GM19043 (cell line): ENCODE measurements at regions not wholly inside any gene's neighbourhood (a gene's known extent, or its start where the extent isn't known, plus 50 kb on each side); places are given as distances from the start of the nearest gene placed in this dataset.

Experiments
- ATAC-seq: cut with Tn5 transposase; IDR thresholded peaks from one replicate; pipeline ENCODE4 v1.9.1; 2021; ENCODE audit warnings: low read depth; ENCODE audit not compliant: unreplicated experiment

DNA sequence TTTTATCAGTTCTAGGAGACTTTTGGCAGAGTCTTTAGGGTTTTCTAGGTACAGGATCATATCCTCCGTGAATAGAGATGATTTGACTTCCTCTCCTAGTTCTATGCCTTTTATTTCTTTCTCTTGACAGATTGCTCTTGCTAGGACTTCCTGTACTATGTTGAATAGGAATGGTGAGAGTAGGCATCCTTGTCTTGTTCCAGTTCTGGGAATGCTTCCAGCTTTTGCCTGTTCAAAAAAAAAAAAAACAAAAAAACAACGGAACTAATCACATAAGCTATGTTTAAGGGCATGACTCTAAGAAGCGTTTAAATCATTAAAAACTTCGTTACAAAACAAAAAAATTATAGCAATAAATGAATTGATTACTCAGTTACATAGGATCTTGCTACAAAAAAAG lies 145.7 kb downstream of the NUP35 start:
- ATAC-seq = no peak

DNA sequence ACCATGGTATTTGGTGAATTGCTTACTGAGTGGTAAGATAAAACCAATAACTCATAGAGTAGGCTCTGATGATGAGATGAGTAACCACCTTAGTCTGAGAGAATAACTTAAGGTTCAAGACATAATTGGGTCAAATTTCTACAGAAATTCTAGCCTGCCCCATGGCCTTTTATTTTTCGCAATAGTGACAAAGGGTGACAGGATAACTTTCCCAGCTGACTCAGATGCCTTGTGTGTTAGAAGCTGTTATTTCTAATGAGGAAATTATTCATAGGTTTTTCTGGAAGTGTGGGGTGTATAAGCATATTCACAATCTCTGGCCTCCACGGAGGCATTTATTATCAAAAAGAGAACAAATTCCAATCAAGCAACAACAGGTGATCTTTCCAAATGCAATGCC lies 159.0 kb downstream of the NUP35 start:
- no peak for ATAC-seq

DNA sequence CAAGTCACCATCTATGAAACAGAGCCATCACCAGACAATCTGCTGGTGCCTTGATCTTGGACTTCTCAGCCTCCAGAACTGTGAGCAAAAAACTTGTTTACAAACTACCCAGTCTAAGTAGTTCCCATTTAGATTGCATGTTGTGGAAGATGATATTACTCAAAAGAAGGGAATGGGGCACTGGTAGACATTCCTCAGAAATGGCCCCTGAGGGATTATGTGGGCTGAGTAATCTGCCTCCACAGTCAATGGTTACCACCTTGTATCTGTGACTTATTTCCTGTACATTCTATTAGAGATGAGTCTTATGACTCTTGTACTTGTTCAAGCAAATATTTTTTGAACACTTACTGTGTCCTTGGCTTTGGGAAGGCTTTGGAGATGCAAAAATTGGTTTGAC lies 160.4 kb downstream of the NUP35 start:
- no peak for ATAC-seq

DNA sequence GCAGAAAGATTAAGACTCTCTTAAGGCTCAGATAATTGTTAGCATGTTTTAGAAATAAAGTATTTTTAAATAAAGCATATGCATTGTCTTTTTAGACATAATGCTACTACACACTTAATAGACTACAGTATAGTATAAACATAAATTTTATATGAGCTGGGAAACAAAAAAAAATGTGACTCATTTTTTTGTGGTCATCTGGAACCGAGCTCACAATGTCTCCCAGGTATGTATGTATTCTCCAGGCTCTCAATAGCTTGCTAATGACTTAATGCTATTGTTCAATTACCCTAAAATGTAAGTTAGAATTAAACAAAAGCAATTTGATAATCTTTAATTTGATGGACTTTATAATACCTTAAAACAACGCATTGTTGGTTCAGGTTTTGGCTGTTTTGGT lies 167.2 kb downstream of the NUP35 start:
- no peak for ATAC-seq

DNA sequence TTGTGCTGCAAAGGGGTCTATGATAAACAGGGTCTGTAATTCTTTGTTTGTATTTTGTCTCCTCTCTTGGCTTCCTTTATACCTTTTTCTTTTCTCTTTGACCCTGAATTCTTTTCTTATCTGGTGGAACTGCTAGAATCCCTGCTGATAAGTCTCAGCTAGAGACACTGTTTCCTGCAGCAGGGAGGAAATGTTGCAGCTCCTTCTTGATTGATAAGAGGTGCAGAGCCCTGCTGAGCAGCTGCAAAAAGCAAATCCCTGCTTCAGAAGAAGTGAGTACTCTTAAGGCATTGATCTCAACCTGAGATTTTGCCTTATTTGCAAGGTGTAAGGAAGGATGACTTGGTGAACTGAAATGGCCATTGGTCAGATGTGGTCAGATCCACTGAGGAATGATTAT lies 167.8 kb downstream of the NUP35 start:
- no peak for ATAC-seq

DNA sequence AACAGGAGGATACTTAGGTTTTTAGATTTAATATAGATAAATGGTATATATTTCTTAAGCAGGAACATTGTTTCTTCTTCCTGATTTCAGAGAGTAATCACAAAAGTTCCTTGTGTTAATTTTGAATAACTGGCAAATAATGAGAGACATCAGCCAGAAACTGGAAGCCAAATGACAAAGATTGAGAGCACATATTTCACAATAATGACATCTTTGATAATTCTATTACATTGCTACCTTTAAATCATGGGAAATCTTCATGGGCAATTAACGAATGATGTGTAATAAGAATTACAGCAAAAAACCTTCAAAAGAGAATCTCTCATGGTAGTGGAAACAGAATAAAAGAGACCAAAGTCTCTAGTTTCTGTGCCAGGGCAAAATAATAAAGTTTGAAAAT lies 215.1 kb downstream of the NUP35 start:
- ATAC-seq = no peak

DNA sequence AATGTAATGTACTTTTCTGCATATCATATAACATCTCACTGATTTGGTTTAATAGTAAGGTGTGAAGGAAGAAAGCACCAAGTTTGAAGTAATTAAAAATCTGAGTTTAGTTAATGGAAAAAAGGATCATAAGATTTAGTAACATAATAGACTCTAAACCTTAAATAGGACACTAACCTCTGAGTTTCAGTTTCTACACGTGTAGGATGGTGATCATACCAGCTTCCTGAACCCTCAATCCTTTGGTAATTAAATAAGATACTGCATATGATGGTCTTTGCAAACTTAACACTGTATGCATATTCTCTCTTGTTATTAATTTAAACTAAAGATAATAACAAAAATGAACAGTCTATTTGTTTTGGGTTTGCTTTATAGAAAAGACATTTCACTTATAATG lies 216.8 kb downstream of the NUP35 start:
- ATAC-seq = no peak

DNA sequence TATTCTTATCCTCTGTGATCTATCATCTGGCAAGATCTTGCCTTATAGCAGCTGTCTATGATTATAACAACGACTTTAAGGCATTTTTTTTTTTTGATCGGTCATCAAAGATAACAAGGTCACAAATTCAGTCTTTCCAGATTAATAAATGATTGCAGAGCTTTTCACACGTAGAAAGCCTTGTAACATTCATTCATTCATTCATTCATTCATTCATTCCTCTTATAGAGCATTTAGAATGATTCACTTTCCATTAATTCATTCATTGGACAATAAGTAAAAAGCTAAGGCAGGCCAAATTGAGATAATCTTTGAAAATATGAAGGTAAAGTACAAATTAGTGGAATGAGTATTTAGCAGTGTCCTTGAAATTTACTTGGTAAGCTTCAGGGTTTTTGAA lies 223.7 kb downstream of the NUP35 start:
- no peak for ATAC-seq

DNA sequence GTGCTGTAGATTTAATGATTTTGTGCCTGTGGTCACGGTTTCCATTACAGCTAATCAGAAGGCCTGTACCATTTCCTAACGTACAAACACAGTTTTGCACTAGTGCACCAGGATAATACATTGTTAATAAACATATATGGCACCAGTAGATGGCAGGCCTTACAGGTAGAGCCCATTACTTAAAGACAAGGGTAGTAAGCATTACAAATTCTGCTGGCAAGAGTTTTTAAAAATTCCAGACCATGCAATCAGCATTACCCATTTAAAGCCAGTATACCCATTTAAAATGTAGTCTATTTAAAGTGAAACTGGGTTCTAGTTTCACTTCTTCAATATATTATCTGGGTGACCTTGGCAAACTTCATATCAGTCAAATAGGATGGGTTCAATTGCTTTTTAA lies 224.2 kb downstream of the NUP35 start:
- ATAC-seq = peak; percentile 55

DNA sequence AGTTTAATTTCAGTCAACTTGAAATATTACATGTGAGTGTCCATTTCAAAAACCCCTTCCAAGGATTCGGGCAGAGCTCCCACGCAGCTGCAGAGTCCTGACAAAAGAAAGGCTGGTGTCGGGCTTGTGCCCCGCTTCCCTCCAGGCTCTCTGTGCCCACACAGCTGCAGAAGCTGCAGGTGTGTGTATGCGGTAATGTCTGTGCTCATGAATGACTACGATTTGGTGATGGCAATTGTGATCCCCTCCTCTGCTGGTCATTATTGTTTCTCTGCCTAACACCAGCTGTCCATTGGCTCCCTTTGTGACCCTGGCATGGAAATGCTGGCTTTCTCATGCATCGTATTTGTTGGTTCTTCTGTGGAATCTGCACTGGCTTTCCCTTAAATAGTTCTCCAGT lies 224.8 kb downstream of the NUP35 start:
- ATAC-seq = no peak

DNA sequence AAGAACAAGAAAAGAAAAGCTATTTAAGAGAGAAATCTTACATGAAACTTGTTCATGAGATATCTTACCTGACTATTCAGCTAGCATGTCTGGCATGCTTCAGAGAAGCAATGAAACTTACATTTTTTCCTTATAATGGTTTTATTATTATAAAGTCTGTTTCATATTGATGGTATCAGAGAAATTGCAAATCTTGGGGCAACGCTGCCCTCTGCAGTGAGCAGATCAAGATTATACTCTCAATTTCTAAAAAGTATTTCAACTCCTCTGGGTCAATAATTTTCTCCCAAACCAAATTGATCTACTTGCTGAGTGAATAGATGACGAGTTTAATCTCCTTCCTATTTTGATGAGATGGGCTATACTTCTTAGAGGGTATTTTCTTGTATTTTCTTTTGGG lies 235.6 kb downstream of the NUP35 start:
- ATAC-seq = no peak

DNA sequence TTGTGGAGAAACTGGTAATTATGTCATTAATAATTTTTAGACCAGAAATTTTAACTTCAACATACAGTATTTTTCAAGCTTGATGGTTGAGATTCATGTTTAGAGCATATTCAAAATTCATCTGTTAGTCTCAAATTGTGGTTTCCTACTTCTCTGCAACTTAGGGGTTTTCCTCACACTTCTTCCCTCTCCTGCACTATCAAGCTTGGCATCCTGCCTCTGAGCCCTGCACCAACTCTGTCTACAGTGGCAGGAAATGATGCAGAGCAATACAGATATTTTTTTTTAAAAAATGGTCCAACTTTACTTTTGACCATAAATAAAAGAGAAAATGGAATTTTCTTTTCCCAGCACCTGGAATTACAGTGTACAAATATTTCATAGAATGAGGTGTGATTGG lies 247.3 kb downstream of the NUP35 start:
- ATAC-seq = no peak

DNA sequence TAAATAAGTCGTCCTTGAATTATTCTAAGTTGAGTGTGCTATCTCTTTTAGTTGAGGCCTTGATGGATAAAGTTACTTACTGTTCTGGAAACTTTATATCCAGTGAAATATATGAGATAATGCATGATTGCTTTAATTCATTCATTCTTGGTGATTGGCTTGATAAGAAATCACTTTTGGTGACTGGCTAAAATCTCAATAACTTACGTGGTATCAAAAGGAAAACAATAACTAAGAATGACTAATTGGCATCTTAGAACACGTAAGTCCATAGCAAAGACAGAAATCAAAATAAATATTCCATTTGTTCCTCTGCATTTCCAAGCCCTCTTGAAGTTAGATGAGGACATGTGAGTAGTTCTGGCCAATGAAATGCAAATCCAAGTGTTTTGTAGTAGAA lies 251.6 kb downstream of the NUP35 start:
- no peak for ATAC-seq

DNA sequence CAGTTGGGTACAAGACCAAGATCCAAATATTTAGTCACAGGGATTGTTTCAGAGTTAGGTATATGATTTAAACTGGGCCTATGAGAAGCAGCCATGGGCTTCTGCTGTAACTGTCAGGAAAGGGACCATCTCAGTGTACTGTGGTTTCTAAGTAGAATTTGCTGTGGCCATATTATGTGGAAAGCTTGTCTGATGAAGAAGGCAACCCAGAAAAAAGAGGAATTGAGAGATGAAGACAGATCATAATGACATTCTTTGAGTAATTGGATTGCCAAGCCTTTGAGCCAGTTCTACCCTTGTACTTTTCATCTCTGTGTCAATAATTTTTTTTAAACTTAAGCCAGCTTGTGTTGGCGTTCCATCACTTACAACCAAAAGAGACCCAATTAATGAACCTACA lies 259.6 kb downstream of the NUP35 start:
- ATAC-seq = no peak

DNA sequence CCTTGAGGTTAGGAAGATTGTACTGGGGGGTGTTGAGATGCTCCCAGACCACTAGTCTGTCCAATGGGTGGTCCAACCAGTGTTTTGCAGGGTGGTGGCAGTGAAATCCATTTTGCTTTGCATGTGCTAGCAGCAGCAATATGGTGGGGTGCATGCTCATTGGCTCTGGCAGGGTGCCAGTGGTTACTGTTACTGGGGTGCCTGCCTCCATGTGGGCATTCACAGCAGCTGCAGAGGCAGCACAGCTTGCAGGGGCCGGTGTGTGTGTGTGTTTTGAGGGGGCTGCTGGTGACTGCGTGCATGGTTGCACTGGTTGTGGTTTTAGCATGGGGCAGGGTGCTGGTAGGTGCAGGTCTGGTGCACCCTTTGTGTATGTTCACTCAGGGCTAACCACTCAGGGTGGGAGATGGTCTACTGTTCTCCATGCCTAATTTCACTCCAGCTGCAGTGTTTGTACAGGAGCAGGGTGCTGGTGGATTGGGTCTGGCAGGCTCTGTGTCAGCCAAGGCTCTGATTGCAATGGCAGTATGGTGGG lies 265.4 kb downstream of the NUP35 start:
- ATAC-seq = no peak

DNA sequence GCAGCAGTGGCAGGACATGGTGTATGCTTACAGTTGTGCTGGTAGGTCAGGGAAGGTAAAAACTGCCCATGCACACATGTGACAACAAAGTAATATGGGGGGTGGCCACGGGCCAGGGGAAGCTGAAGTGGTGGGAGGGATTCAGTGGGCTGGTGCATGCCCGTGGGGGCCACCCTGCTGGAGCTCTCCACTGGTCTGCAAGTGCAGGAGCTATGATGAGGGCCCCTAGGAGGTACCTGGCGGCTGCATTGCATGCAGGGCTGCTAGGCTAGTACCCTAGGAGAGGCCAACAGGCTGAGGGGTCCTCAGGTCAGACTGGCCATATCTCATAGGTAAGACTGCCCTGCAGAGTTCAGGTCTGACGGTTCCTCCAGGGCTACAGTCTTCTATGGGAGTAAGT lies 265.9 kb downstream of the NUP35 start:
- ATAC-seq = no peak

DNA sequence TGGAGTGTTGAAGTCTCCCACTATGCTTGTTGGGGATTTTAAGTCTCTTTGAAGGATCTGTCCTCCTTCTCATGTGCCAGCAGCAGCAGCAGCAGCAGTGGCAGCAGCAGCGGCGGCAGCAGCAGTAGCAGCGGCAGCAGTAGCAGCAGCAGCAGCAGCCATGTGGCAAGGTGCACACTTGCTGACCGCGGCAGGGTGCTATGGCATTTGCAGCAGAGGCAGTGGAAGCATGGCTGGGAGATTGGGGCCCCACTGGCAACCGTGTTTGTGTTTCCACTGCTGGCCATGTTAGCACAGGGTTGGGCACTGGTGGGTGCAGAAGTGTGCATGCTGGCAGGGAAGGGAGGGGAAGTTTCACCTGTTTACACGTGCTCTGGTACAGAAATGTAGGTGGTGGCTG lies 280.1 kb downstream of the NUP35 start:
- no peak for ATAC-seq

DNA sequence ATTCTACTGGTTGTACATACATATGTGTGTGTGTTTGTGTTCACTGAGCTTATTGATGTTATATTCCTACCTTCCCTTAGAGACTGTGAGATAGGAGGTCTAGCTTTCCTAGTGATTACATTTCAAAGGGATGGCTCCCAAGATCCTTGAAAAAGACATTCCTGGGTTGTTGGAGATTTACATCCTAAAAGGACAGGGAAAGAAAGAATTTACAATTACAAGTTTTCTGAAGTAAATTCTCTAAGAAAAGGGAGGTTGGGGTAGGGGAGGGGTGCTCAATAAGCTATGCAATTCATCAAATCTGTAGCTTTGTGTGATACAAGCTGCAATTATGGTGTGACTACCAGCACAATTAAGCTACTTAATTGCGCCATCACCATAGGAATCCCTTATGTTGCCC lies 284.3 kb downstream of the NUP35 start:
- no peak for ATAC-seq

DNA sequence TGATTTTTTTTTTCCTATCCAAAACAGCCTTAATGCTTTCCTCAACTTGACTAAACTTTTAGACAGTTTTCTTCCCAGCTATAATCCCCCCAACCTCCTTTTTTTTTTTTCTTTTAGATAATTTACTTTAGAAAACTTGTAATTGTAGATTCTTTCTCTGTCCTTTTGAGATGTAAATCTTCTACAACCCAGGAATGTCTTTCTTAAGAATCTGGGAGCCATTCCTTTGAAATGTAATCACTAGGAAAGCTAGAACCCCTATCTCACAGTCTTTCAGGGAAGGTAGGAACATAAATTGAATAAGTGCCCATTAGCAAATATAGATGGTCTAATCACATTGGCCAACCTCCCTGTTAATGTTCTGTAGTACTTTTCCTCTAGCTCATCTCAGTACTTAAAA lies 285.4 kb downstream of the NUP35 start:
- no peak for ATAC-seq

DNA sequence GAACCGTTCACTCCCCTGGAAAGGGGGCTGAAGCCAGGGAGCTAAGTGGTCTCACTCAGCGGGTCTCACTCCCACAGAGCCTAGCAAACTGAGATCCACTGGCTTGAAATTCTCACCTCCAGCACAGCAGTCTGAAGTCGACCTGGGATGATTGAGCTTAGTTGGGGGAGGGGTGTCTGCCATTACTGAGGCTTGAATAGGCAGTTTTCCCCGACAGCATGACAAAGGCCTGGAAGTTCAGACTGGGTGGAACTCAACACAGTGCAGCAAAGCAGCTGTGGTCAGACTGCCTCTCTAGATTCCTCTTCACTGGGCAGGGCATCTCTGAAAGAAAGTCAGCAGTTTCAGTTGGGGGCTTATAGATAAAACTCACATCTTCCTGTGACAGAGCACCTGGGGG lies 292.5 kb downstream of the NUP35 start:
- no peak for ATAC-seq

DNA sequence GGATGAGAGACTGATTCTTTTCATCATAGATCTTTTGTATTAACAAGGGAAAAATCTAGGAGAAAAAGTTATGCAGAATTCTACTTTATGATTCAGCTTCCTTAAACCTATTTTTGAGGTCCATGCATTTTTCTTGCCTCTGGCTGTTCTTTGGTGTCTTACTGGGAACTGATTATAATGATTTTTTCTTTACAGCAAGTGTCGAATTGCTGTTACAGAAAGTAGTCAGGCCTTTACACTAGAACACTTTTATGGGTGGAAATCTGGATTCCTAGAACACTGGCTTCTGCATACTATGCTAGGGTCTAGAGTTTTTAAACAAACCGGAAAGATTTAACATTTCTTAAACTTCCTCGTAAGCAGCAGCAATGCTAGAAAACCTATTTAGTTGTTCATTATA lies 302.6 kb downstream of the NUP35 start:
- ATAC-seq = no peak

DNA sequence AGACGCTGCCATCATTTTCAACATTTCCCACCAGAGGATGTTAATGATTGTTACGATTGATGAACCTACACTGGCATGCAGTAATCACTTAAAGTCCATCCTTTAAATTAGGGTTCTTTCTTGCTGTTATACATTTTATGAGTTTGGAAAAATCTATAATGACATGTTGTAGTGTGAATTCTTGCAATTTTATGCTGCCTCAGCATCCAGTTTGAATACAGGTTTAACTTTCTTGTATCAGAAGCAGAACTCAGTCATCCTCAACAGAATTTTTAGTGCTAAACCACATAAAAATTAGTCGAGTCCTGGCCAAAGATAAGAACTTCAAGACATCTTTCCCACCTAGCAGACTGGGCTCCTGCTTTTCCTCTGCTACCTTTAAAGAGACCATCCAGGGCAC lies 303.3 kb downstream of the NUP35 start:
- ATAC-seq = no peak

DNA sequence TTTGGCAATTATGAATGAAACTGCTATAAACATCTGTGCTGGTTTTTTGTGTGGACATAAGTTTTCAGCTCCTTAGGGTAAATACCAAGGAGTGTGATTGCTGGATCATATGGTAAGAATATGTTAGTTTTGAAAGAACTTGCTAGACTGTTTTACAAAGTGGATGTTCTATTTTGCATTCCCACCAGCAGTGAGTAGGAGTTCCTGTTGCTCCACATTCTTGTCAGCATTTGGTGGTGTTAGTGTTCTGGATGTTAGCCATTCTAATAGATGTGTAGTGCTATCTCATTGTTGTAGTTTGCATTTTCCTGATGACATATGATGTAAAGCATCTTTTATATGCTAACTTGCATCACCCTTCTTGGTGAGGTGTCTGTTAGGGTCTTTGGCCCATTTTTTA lies 304.6 kb downstream of the NUP35 start:
- no peak for ATAC-seq

DNA sequence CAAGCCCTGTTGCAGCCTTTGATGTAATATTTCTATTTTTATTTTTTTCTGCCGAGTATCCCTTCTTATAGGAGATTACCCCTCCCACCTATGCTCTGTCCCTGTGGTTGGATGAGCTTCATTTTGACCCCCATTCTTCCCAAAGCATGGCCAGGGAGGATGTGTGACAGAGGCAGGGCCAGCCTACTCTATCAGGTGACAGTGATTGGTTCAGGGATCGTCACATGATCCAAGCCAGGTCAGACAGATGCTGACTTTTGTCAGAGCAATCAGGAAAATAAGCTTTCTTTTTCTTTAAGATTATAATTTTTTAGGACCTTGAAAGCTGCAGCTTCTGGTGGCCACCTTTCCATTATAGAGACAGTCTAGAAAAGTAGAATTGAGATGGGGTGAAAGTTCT lies 314.3 kb downstream of the NUP35 start:
- no peak for ATAC-seq
